ENCODE measurements at regions not wholly inside any gene's neighbourhood (a gene's known extent, or its start where the extent isn't known, plus 50 kb on each side); places are given as distances from the start of the nearest gene placed in this dataset.

DNA sequence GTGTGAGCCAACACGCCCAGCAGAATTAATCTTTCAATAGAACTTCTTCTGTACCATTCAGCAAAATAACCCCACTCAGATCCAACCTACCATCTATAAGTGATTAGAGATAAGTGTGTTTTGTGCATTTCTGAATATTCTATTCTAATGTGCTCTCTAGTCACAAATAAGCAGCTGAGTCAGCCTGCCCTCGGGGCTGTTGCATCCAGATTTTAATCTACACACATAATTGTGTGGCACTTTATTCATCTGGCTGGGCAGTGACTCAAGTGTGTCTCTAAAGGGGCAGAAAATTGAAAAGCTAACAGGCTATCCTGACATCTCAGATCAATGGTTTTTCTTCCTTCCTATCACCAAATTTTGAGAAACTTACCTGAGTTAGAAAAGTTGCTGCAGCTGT lies 60.3 kb downstream of the PRR15 start:
- no peak for DNase-seq
- Mint-ChIP-seq H3K27ac (ENCODE audit: unreplicated experiment) (peak overlapping the region; percentile 21), H3K27me3 (ENCODE audit: unreplicated experiment) (no peaks in the 10 kb centered on the region), H3K4me1 (ENCODE audit: low read depth, unreplicated experiment) (peaks cover 17% of the 10 kb centered on the region), H3K36me3 (ENCODE audit: insufficient read depth, unreplicated experiment) (no peaks in the 10 kb centered on the region), H3K4me3 (ENCODE audit: low read depth, unreplicated experiment) (no peak overlapping the region), H3K9me3 (ENCODE audit: low read depth, unreplicated experiment) (no peaks in the 10 kb centered on the region)
- CTCF ChIA-PET: interaction anchor here (0.7 kb wide), 2 partner anchors 15 to 698 kb away, joined by 3 to 4 read pairs; no protein-coding TSS in a partner anchor
- no TSS peak for BruUV-seq (replicated peaks)
- TF ChIP-seq, protein P1, sequence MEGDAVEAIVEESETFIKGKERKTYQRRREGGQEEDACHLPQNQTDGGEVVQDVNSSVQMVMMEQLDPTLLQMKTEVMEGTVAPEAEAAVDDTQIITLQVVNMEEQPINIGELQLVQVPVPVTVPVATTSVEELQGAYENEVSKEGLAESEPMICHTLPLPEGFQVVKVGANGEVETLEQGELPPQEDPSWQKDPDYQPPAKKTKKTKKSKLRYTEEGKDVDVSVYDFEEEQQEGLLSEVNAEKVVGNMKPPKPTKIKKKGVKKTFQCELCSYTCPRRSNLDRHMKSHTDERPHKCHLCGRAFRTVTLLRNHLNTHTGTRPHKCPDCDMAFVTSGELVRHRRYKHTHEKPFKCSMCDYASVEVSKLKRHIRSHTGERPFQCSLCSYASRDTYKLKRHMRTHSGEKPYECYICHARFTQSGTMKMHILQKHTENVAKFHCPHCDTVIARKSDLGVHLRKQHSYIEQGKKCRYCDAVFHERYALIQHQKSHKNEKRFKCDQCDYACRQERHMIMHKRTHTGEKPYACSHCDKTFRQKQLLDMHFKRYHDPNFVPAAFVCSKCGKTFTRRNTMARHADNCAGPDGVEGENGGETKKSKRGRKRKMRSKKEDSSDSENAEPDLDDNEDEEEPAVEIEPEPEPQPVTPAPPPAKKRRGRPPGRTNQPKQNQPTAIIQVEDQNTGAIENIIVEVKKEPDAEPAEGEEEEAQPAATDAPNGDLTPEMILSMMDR (IDR thresholded peaks at IDR 0.05; ENCODE audit: unreplicated experiment): no peak
- intact Hi-C loops (cut with micrococcal nuclease; ENCODE audit: unreplicated experiment): loop anchor here (5.0 kb wide), 1 partner anchor 137 kb away; no protein-coding TSS in a partner anchor

DNA sequence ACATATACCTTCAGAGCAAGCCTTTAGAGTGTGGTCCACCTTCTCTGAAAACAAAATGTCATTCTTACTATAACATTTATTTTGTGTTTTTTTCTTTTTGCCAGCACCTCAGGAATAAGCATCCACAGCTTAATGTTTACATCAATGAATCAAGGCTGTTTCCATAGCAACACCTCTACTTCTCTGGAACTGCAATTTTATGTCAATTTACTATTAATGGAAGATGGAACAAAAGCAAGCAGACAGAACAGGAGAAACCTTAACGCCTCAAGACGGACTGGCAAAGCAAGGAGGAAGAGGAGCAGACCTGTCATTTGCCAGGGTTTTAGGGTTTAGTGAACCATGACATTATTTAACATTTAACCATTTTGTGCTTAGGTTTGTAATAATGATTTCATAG lies 63.1 kb downstream of the PRR15 start:
- intact Hi-C loops (cut with micrococcal nuclease; ENCODE audit: unreplicated experiment): no loop called here

DNA sequence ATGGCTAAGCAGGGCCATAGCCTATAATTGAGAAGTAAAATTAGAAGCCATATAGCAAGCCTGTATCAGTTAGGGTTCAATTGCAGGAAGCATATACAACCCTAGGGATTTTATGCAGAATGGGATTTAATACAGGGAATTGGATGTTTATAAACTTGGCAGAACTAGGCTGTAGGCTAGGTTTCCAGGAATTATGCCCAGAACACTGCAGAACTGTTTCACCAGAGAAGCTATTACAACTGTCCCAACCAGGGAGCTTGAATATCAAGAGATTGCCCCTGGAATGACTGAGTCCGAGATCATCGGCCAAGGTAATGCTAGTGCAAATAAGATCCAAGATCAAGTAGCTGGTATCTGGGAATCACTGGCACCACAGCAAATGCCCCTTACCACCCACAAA lies 64.0 kb downstream of the PRR15 start:
- CTCF ChIA-PET: no interaction called here
- no peak for DNase-seq
- Mint-ChIP-seq H3K4me1 (ENCODE audit: low read depth, unreplicated experiment) (peaks cover under 1% of the 10 kb centered on the region), H3K36me3 (ENCODE audit: insufficient read depth, unreplicated experiment) (no peaks in the 10 kb centered on the region), H3K27ac (ENCODE audit: unreplicated experiment) (no peak overlapping the region), H3K27me3 (ENCODE audit: unreplicated experiment) (no peaks in the 10 kb centered on the region), H3K9me3 (ENCODE audit: low read depth, unreplicated experiment) (no peaks in the 10 kb centered on the region), H3K4me3 (ENCODE audit: low read depth, unreplicated experiment) (no peak overlapping the region)
- intact Hi-C loops (cut with micrococcal nuclease; ENCODE audit: unreplicated experiment): no loop called here
- TF ChIP-seq, protein P1 (IDR thresholded peaks at IDR 0.05; ENCODE audit: unreplicated experiment): no peak
- BruUV-seq (replicated peaks): no TSS peak

More for the DNA sequence above, 63.1 kb downstream of the PRR15 start:
- Mint-ChIP-seq H3K27me3 (ENCODE audit: unreplicated experiment) (no peaks in the 10 kb centered on the region), H3K36me3 (ENCODE audit: insufficient read depth, unreplicated experiment) (no peaks in the 10 kb centered on the region), H3K4me3 (ENCODE audit: low read depth, unreplicated experiment) (no peak overlapping the region), H3K27ac (ENCODE audit: unreplicated experiment) (no peak overlapping the region), H3K9me3 (ENCODE audit: low read depth, unreplicated experiment) (no peaks in the 10 kb centered on the region), H3K4me1 (ENCODE audit: low read depth, unreplicated experiment) (peaks cover 9% of the 10 kb centered on the region)
- TF ChIP-seq, protein P1 (IDR thresholded peaks at IDR 0.05; ENCODE audit: unreplicated experiment): no peak
- CTCF ChIA-PET: no interaction called here
- no TSS peak for BruUV-seq (replicated peaks)
- DNase-seq: no peak

DNA sequence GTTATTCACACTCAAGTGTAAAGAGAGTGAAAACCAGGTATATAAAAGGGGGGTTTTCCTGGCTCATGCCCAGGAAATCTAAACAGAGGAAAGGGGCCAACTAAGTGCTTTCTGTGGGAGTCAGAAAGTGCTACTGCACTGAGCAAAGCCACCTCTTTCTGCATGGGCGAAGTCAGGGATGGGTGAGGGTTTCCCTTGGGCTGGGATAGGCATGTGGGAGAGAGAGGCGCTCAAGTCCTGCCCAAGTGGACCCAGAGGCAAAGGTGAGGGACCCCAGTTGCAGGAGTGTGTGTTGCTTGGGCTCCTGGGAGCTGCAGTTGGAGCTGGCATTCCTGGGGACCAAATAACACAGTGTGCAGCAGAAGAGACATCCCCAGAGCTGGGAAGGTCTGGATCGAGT lies 65.9 kb downstream of the PRR15 start:
- CTCF ChIA-PET: no interaction called here
- no TSS peak for BruUV-seq (replicated peaks)
- intact Hi-C loops (cut with micrococcal nuclease; ENCODE audit: unreplicated experiment): no loop called here
- H3K27me3 Mint-ChIP-seq (ENCODE audit: unreplicated experiment): no peaks in the 10 kb centered on the region
- no peak overlapping the region for H3K4me3 Mint-ChIP-seq (ENCODE audit: low read depth, unreplicated experiment)
- H3K36me3 Mint-ChIP-seq (ENCODE audit: insufficient read depth, unreplicated experiment): no peaks in the 10 kb centered on the region
- no peak for DNase-seq
- no peak overlapping the region for H3K27ac Mint-ChIP-seq (ENCODE audit: unreplicated experiment)
- no peaks in the 10 kb centered on the region for H3K9me3 Mint-ChIP-seq (ENCODE audit: low read depth, unreplicated experiment)
- TF ChIP-seq, protein P1 (IDR thresholded peaks at IDR 0.05; ENCODE audit: unreplicated experiment): no peak
- no peaks in the 10 kb centered on the region for H3K4me1 Mint-ChIP-seq (ENCODE audit: low read depth, unreplicated experiment)
